ENCODE measurements at regions not wholly inside any gene's neighbourhood (a gene's known extent, or its start where the extent isn't known, plus 50 kb on each side); places are given as distances from the start of the nearest gene placed in this dataset.

GRCh38 chr17:56023851-56024250, 129.4 kb upstream of the ANKFN1 start:
- H3K4me3 ChIP-seq (ENCODE audit: low read length in 3 of 3): no peak overlapping the region

GRCh38 chr17:56026915-56027314, 126.4 kb upstream of the ANKFN1 start:
- H3K9me3 ChIP-seq (ENCODE audit: control insufficient read depth in 3 of 3, low read length in 3 of 3): no peaks in the 10 kb centered on the region
- H3K9ac ChIP-seq (ENCODE audit: low read depth in 1 of 3, low read length in 3 of 3): no peak overlapping the region
- H3K4me3 ChIP-seq (ENCODE audit: low read length in 3 of 3): no peak overlapping the region
- H3K27me3 ChIP-seq (ENCODE audit: control insufficient read depth in 3 of 3, insufficient read depth in 3 of 3, low read length in 3 of 3): peaks cover 0 to 4% (median 4%) of the 10 kb centered on the region in 3 donors
- H3K36me3 ChIP-seq (ENCODE audit: control insufficient read depth in 3 of 3, insufficient read depth in 3 of 3, low read length in 3 of 3): no peaks in the 10 kb centered on the region
- no peak overlapping the region for H3K27ac ChIP-seq (ENCODE audit: low read depth, low read length)
- no peaks in the 10 kb centered on the region for H3K4me1 ChIP-seq (ENCODE audit: control insufficient read depth in 3 of 3, insufficient read depth in 3 of 3, low read length in 3 of 3)

More at GRCh38 chr17:56023851-56024250, 129.4 kb upstream of the ANKFN1 start:
- Histone ChIP-seq H3K36me3 (ENCODE audit: control insufficient read depth in 3 of 3, insufficient read depth in 3 of 3, low read length in 3 of 3) (no peaks in the 10 kb centered on the region), H3K9me3 (ENCODE audit: control insufficient read depth in 3 of 3, low read length in 3 of 3) (no peaks in the 10 kb centered on the region), H3K9ac (ENCODE audit: low read depth in 1 of 3, low read length in 3 of 3) (no peak overlapping the region), H3K27me3 (ENCODE audit: control insufficient read depth in 3 of 3, insufficient read depth in 3 of 3, low read length in 3 of 3) (no peaks in the 10 kb centered on the region), H3K27ac (ENCODE audit: low read depth, low read length) (no peak overlapping the region), H3K4me1 (ENCODE audit: control insufficient read depth in 3 of 3, insufficient read depth in 3 of 3, low read length in 3 of 3) (no peaks in the 10 kb centered on the region)

DNA sequence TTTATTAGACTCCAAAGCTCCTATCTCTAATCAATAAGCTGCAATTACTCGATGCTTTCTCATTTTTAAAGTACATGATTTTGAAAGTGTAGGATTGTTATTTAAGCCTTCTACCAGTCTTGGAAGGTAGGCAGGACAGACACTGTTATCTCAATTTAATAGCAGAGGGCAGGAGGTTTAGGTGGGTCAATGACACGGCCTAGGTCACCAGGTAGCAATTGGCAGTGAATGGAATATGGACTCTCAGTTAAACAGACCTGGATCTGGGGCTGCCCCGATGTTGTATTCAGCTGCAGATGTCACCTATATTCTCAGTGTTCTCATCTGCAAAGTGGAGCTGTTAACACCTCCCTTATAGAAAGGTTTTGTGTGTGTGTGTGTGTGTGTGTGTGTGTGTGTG, 124.4 kb upstream of the ANKFN1 start:
- no peaks in the 10 kb centered on the region for H3K36me3 ChIP-seq (ENCODE audit: control insufficient read depth in 3 of 3, insufficient read depth in 3 of 3, low read length in 3 of 3)
- H3K4me1 ChIP-seq (ENCODE audit: control insufficient read depth in 3 of 3, insufficient read depth in 3 of 3, low read length in 3 of 3): no peaks in the 10 kb centered on the region
- peaks cover 0 to 4% (median 4%) of the 10 kb centered on the region in 3 donors for H3K27me3 ChIP-seq (ENCODE audit: control insufficient read depth in 3 of 3, insufficient read depth in 3 of 3, low read length in 3 of 3)
- H3K4me3 ChIP-seq (ENCODE audit: low read length in 3 of 3): no peak overlapping the region
- no peaks in the 10 kb centered on the region for H3K9me3 ChIP-seq (ENCODE audit: control insufficient read depth in 3 of 3, low read length in 3 of 3)
- H3K27ac ChIP-seq (ENCODE audit: low read depth, low read length): no peak overlapping the region
- H3K9ac ChIP-seq (ENCODE audit: low read depth in 1 of 3, low read length in 3 of 3): no peak overlapping the region

DNA sequence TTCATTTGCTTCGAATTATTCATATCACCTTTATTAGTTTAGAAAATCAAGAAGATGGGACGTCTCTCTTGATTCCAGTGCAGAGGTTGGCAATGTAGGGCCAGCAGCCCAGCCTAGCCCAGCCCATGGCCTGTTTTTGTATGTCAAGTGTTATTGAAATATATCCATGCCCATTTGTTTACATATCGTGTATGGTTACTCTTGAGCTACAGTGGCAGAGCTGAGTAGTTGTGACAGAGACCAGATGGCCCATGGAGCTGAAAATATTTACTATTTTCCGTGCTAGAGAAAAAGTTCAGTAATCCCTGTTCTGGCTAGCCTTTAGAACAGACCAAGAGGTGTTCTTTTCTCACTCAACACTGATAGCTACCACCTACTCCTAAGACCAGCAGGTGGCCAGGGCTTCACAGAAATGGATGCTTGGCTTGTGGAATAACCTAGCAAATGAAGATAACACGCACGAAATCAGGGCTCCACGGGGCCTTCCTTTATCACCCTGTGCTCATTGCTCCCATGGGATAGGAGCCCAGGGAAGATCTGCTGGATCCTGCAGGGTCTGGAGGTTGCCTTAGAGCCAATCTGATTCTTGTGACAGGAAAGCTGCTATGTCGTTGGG, 123.2 kb upstream of the ANKFN1 start:
- no peak overlapping the region for H3K4me3 ChIP-seq (ENCODE audit: low read length in 3 of 3)
- no peak overlapping the region for H3K9ac ChIP-seq (ENCODE audit: low read depth in 1 of 3, low read length in 3 of 3)
- no peaks in the 10 kb centered on the region for H3K4me1 ChIP-seq (ENCODE audit: control insufficient read depth in 3 of 3, insufficient read depth in 3 of 3, low read length in 3 of 3)
- H3K27ac ChIP-seq (ENCODE audit: low read depth, low read length): no peak overlapping the region
- H3K9me3 ChIP-seq (ENCODE audit: control insufficient read depth in 3 of 3, low read length in 3 of 3): no peaks in the 10 kb centered on the region
- H3K27me3 ChIP-seq (ENCODE audit: control insufficient read depth in 3 of 3, insufficient read depth in 3 of 3, low read length in 3 of 3): peaks cover 0 to 4% (median 4%) of the 10 kb centered on the region in 3 donors
- H3K36me3 ChIP-seq (ENCODE audit: control insufficient read depth in 3 of 3, insufficient read depth in 3 of 3, low read length in 3 of 3): no peaks in the 10 kb centered on the region

- Histone ChIP-seq H3K27me3 (ENCODE audit: control insufficient read depth in 3 of 3, insufficient read depth in 3 of 3, low read length in 3 of 3) (peaks cover 0 to 4% (median 4%) of the 10 kb centered on the region in 3 donors), H3K9ac (ENCODE audit: low read depth in 1 of 3, low read length in 3 of 3) (no peak overlapping the region), H3K9me3 (ENCODE audit: control insufficient read depth in 3 of 3, low read length in 3 of 3) (no peaks in the 10 kb centered on the region), H3K36me3 (ENCODE audit: control insufficient read depth in 3 of 3, insufficient read depth in 3 of 3, low read length in 3 of 3) (no peaks in the 10 kb centered on the region), H3K4me1 (ENCODE audit: control insufficient read depth in 3 of 3, insufficient read depth in 3 of 3, low read length in 3 of 3) (no peaks in the 10 kb centered on the region), H3K4me3 (ENCODE audit: low read length in 3 of 3) (no peak overlapping the region), H3K27ac (ENCODE audit: low read depth, low read length) (no peak overlapping the region)
These were observed 121.6 kb upstream of the ANKFN1 start for GRCh38 chr17:56031636-56032035.

DNA sequence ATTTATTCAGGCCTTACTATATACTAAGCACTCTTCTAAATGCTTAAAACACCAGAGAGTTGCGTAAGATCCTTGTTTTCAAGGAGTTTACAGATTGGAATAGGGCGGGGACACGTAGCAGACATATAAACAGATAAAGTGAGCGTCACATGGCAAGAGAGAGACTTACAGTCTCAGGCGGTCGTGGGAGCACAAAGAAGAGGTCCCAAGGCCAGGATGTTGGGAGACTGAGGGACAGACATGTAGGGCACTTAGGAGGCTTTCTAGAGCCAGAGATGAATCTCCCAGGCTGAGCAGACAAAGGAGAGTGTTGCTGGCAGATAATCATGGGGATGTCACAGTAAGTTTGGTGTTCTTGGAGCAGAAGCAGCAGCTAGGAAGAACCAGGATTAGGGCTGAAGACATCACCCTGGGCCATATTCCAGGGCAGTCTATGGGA, 119.1 kb upstream of the ANKFN1 start:
- Histone ChIP-seq H3K9ac (ENCODE audit: low read depth in 1 of 3, low read length in 3 of 3) (no peak overlapping the region), H3K27ac (ENCODE audit: low read depth, low read length) (no peak overlapping the region), H3K9me3 (ENCODE audit: control insufficient read depth in 3 of 3, low read length in 3 of 3) (no peaks in the 10 kb centered on the region), H3K27me3 (ENCODE audit: control insufficient read depth in 3 of 3, insufficient read depth in 3 of 3, low read length in 3 of 3) (peaks cover 0 to 4% (median 4%) of the 10 kb centered on the region in 3 donors), H3K4me3 (ENCODE audit: low read length in 3 of 3) (no peak overlapping the region), H3K4me1 (ENCODE audit: control insufficient read depth in 3 of 3, insufficient read depth in 3 of 3, low read length in 3 of 3) (no peaks in the 10 kb centered on the region), H3K36me3 (ENCODE audit: control insufficient read depth in 3 of 3, insufficient read depth in 3 of 3, low read length in 3 of 3) (no peaks in the 10 kb centered on the region)

DNA sequence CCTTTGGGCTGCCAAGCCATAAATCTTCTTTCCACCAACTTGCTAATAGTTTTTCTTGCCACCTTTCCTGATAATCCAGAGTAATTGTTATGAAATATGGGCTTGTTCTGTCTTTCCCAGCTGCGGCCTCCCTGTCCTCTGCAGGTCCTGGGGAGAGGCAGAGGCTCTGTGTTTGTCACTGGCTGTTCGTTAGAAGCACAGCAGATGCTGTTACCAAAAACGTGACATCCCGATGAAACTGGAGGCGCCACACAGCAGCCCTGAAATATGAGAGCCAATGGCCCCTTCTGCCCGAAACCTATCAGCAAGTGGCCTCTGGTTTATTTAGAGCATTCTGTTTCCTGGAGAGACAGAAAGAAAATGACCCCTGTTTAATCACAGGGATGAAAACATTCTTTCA, 115.1 kb upstream of the ANKFN1 start:
- H3K27me3 ChIP-seq (ENCODE audit: control insufficient read depth in 3 of 3, insufficient read depth in 3 of 3, low read length in 3 of 3): no peaks in the 10 kb centered on the region
- H3K9me3 ChIP-seq (ENCODE audit: control insufficient read depth in 3 of 3, low read length in 3 of 3): no peaks in the 10 kb centered on the region
- no peaks in the 10 kb centered on the region for H3K4me1 ChIP-seq (ENCODE audit: control insufficient read depth in 3 of 3, insufficient read depth in 3 of 3, low read length in 3 of 3)

DNA sequence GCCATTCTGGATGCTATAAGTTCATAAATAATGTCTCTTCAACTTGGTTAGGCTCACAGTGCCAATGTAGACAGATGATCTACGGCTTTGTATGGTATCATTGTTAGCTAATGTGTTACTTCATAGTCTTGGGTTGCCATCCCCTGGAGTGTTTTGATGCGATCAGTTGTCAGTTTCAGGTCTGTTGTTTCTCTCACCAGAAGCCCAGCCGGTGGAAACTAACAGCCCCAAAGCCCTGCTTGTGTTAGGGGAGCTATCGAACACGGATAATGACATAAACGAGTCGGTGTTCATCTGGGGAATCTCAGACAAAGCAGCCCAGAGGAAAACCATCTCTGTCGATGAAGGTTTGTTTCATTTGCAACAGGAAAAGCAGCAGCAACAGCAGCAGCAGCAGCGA, 107.4 kb upstream of the ANKFN1 start:
- Histone ChIP-seq H3K27ac (ENCODE audit: low read depth, low read length) (no peak overlapping the region), H3K36me3 (ENCODE audit: control insufficient read depth in 3 of 3, insufficient read depth in 3 of 3, low read length in 3 of 3) (no peaks in the 10 kb centered on the region), H3K9me3 (ENCODE audit: control insufficient read depth in 3 of 3, low read length in 3 of 3) (no peaks in the 10 kb centered on the region), H3K9ac (ENCODE audit: low read depth in 1 of 3, low read length in 3 of 3) (no peak overlapping the region), H3K27me3 (ENCODE audit: control insufficient read depth in 3 of 3, insufficient read depth in 3 of 3, low read length in 3 of 3) (peaks cover 0 to 10% (median 9%) of the 10 kb centered on the region in 3 donors), H3K4me1 (ENCODE audit: control insufficient read depth in 3 of 3, insufficient read depth in 3 of 3, low read length in 3 of 3) (no peaks in the 10 kb centered on the region), H3K4me3 (ENCODE audit: low read length in 3 of 3) (no peak overlapping the region)

More for the DNA sequence above, 115.1 kb upstream of the ANKFN1 start:
- no peak overlapping the region for H3K4me3 ChIP-seq (ENCODE audit: low read length in 3 of 3)
- H3K27ac ChIP-seq (ENCODE audit: low read depth, low read length): no peak overlapping the region
- no peak overlapping the region for H3K9ac ChIP-seq (ENCODE audit: low read depth in 1 of 3, low read length in 3 of 3)
- H3K36me3 ChIP-seq (ENCODE audit: control insufficient read depth in 3 of 3, insufficient read depth in 3 of 3, low read length in 3 of 3): no peaks in the 10 kb centered on the region

GRCh38 chr17:56047331-56047730, 105.9 kb upstream of the ANKFN1 start:
- no peaks in the 10 kb centered on the region for H3K4me1 ChIP-seq (ENCODE audit: control insufficient read depth in 3 of 3, insufficient read depth in 3 of 3, low read length in 3 of 3)
- peaks cover 0 to 3% (median 0%) of the 10 kb centered on the region in 3 donors for H3K9me3 ChIP-seq (ENCODE audit: control insufficient read depth in 3 of 3, low read length in 3 of 3)
- H3K27me3 ChIP-seq (ENCODE audit: control insufficient read depth in 3 of 3, insufficient read depth in 3 of 3, low read length in 3 of 3): peaks cover 0 to 10% (median 9%) of the 10 kb centered on the region in 3 donors
- no peaks in the 10 kb centered on the region for H3K36me3 ChIP-seq (ENCODE audit: control insufficient read depth in 3 of 3, insufficient read depth in 3 of 3, low read length in 3 of 3)
- H3K9ac ChIP-seq (ENCODE audit: low read depth in 1 of 3, low read length in 3 of 3): no peak overlapping the region
- H3K4me3 ChIP-seq (ENCODE audit: low read length in 3 of 3): no peak overlapping the region
- H3K27ac ChIP-seq (ENCODE audit: low read depth, low read length): no peak overlapping the region

GRCh38 chr17:56057869-56058268, 95.4 kb upstream of the ANKFN1 start:
- Histone ChIP-seq H3K4me3 (ENCODE audit: low read length in 3 of 3) (no peak overlapping the region), H3K27ac (ENCODE audit: low read depth, low read length) (no peak overlapping the region), H3K27me3 (ENCODE audit: control insufficient read depth in 3 of 3, insufficient read depth in 3 of 3, low read length in 3 of 3) (peaks cover 0 to 3% (median 0%) of the 10 kb centered on the region in 3 donors), H3K9me3 (ENCODE audit: control insufficient read depth in 3 of 3, low read length in 3 of 3) (no peaks in the 10 kb centered on the region), H3K9ac (ENCODE audit: low read depth in 1 of 3, low read length in 3 of 3) (no peak overlapping the region), H3K36me3 (ENCODE audit: control insufficient read depth in 3 of 3, insufficient read depth in 3 of 3, low read length in 3 of 3) (no peaks in the 10 kb centered on the region), H3K4me1 (ENCODE audit: control insufficient read depth in 3 of 3, insufficient read depth in 3 of 3, low read length in 3 of 3) (no peaks in the 10 kb centered on the region)

All from skeletal muscle tissue (tissue), 3 donors.